ENCODE measurements at regions not wholly inside any gene's neighbourhood (a gene's known extent, or its start where the extent isn't known, plus 50 kb on each side); places are given as distances from the start of the nearest gene placed in this dataset.

GRCh38 chr10:117635826-117636225 is 93.3 kb downstream of the EMX2 start:
- in situ Hi-C loops (cut with HindIII; ENCODE audit: low sequenced_read_pairs): no loop called here

GRCh38 chr10:117638200-117638599 is 95.7 kb downstream of the EMX2 start:
- in situ Hi-C loops (cut with HindIII; ENCODE audit: low sequenced_read_pairs): no loop called here

GRCh38 chr10:117638664-117639200 is 96.2 kb downstream of the EMX2 start:
- in situ Hi-C loops (cut with HindIII; ENCODE audit: low sequenced_read_pairs): no loop called here

GRCh38 chr10:117640406-117640805 is 97.9 kb downstream of the EMX2 start:
- in situ Hi-C loops (cut with HindIII; ENCODE audit: low sequenced_read_pairs): no loop called here

- in situ Hi-C loops (cut with HindIII; ENCODE audit: low sequenced_read_pairs): no loop called here
Observed at GRCh38 chr10:117646718-117647117, 104.2 kb downstream of the EMX2 start.

GRCh38 chr10:117647306-117647705 is 104.8 kb downstream of the EMX2 start:
- in situ Hi-C loops (cut with HindIII; ENCODE audit: low sequenced_read_pairs): no loop called here

GRCh38 chr10:117651121-117651520 is 108.6 kb downstream of the EMX2 start:
- in situ Hi-C loops (cut with HindIII; ENCODE audit: low sequenced_read_pairs): no loop called here

GRCh38 chr10:117652228-117653169 is 110.0 kb downstream of the EMX2 start:
- in situ Hi-C loops (cut with HindIII; ENCODE audit: low sequenced_read_pairs): no loop called here

- in situ Hi-C loops (cut with HindIII; ENCODE audit: low sequenced_read_pairs): no loop called here
Observed at GRCh38 chr10:117653170-117653515, 110.6 kb downstream of the EMX2 start.

- in situ Hi-C loops (cut with HindIII; ENCODE audit: low sequenced_read_pairs): no loop called here
Observed at GRCh38 chr10:117654105-117654504, 111.6 kb downstream of the EMX2 start.

GRCh38 chr10:117656385-117657367 is 114.1 kb downstream of the EMX2 start:
- in situ Hi-C loops (cut with HindIII; ENCODE audit: low sequenced_read_pairs): no loop called here

- in situ Hi-C loops (cut with HindIII; ENCODE audit: low sequenced_read_pairs): no loop called here
Observed at GRCh38 chr10:117661316-117661715, 118.8 kb downstream of the EMX2 start.

- in situ Hi-C loops (cut with HindIII; ENCODE audit: low sequenced_read_pairs): no loop called here
Observed at GRCh38 chr10:117662126-117662525, 119.6 kb downstream of the EMX2 start.

GRCh38 chr10:117662751-117663540 is 120.4 kb downstream of the EMX2 start:
- in situ Hi-C loops (cut with HindIII; ENCODE audit: low sequenced_read_pairs): no loop called here

- in situ Hi-C loops (cut with HindIII; ENCODE audit: low sequenced_read_pairs): no loop called here
Observed at GRCh38 chr10:117663750-117664149, 121.2 kb downstream of the EMX2 start.

- in situ Hi-C loops (cut with HindIII; ENCODE audit: low sequenced_read_pairs): no loop called here
Observed at GRCh38 chr10:117664288-117664687, 121.7 kb downstream of the EMX2 start.

- in situ Hi-C loops (cut with HindIII; ENCODE audit: low sequenced_read_pairs): no loop called here
Observed at GRCh38 chr10:117666166-117666565, 123.6 kb downstream of the EMX2 start.

GRCh38 chr10:117666965-117667364 is 124.4 kb downstream of the EMX2 start:
- in situ Hi-C loops (cut with HindIII; ENCODE audit: low sequenced_read_pairs): no loop called here

- in situ Hi-C loops (cut with HindIII; ENCODE audit: low sequenced_read_pairs): no loop called here
Observed at GRCh38 chr10:117667831-117668230, 125.3 kb downstream of the EMX2 start.

GRCh38 chr10:117668327-117669008 is 125.9 kb downstream of the EMX2 start:
- in situ Hi-C loops (cut with HindIII; ENCODE audit: low sequenced_read_pairs): no loop called here

Measured in DLD1 (cell line).